ENCODE measurements at regions not wholly inside any gene's neighbourhood (a gene's known extent, or its start where the extent isn't known, plus 50 kb on each side); places are given as distances from the start of the nearest gene placed in this dataset.
"Not testable (repeated sequence)": the region's sequence is repeated elsewhere in the genome, so short reads cannot be mapped to it uniquely, and the experiment has no call there.

DNA sequence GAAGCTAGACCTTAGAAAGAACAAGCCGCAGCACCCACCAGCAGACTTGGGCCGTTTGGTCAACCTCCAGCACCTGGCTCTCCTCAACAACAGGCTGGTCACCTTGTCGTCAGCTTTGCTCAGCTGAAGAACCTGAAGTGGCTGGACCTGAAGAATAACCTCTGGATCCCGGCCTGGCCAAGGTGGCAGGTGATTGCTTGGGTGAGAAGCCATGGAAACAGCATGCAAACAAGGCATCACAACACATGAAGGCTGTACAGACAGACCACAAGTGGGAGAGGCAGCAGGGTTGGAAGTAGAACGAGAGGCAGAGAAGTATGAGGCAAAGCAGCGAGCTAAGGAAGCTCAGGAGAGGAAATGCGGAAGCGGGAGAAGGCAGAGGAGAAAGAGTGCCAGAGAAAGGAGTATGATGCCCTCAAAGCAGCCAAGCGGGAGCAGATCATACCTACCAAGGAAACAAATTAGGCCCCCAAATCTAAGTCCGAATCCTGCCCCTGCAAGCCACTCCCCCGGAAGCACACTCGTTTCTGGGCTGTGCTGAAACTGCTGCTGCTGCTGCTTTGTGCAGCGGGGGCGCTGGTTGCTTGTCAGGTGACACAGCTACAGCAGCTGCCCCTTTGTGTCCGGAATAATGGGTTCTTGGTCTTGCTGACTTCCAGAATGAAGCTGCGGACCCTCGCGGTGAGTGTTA lies 121.6 kb upstream of the LGSN start:
- peak; percentile 74 to 92 for DNase-seq

DNA sequence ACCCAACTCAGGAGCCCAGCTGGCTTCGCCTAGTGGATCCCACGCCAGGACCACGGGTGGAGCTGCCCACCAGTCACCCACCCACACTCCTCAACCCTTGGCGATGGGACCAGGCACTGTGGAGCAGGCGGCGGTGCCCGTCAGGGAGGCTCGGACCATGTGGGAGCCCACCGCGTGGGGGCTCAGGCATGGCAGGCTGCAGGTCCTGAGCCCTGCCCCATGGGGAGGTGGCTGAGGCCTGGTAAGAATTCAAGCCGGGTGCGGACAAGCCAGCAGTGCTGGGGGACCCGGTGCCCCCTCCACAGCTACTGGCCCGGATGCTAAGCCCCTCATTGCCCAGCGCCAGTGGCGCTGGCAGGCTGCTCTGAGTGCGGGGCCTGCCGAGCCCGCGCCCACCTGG lies 123.1 kb upstream of the LGSN start:
- no peak for DNase-seq

DNA sequence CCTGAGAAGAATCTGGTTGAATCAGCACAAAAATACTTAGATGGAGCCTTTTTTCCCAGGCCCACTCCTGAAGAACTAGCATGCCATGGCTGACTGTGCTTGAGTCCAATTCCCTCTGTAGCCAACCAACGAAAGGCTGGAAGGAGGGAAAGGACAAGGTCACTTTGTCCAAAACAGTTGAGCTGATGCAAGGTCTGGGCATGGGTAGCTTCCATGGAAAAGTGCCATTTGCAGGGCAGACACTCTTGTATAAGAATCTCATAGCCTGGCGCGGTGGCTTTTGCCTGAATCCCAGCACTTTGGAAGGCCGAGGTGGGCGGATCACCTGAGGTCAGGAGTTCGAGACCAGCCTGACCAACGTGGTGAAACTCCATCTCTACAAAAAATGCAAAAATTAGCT lies 125.0 kb upstream of the LGSN start:
- DNase-seq, result no peak

DNA sequence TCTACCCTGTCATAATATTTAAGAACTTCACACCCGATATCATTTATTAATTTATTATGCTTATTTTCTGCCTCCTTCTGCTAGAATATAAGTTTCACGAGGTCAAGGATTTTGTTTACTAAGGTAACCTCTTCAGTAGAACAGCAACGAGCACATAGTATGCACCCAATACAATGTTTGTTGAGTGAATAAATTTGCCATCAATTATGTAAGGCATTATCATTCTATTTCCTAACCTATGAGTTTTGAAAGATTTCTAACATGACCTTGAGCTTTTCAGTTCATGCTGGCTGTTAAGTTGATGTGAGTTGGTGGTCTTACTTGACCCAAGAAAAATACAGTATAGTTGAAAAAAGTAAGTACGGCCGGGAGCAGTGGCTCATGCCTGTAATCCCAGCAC lies 125.9 kb upstream of the LOC128125822 start:
- no peak for DNase-seq

DNA sequence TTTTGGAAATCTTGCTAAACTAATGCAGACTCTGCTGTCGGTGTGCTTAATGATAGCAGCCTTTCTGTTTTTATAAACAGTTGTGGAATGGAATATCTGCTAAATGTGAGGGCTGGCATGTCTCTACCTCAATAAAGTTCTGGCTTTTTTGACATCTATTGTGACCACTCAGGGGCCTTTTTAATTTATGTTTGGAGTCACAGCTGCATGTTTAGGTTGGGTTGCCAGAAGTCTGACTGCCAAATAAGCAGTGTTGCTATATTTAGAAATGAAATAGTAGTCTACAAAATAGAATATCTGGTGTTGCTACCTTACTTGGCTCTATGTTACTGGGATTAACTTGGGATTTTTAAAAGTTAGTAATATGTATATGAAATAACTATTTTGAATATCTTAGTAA lies 125.1 kb upstream of the LOC128125822 start:
- no peak for DNase-seq

DNA sequence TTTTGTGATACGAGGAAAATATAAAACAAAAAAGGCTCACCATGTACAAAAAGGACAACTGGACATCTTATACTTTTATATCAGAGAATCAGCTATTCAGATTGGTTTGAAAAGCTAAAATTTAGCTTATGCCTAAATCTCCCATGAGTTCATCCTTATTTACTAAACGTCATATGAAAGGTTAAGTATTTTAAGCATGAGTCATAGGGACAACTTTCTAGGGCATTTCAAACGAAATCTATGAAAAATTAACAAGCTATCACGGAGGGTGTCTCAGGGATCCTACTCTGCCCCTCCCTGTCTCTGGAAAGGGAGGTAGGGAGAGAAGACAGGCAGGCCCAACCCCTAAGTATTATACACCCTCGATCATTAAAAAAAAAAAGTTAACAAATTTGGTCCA lies 124.1 kb upstream of the LOC128125822 start:
- no peak for DNase-seq

DNA sequence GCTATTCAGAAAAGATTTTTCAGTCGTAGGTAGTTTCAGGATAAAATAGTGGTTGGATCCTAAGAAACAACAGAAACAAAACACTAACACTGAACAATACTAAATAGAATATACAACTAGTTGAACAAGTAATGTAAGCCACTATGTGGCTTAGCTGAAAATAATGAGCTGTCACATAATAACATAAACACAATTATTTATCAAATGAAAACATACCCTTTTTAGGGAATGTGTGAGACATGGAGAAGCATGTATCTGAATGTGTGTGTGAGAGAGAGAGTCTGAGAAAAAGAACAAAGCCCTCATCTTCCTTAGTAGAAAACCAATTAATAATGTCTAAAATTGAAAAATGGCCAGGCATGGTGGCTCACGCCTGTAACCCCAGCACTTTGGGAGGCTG lies 122.6 kb upstream of the LOC128125822 start:
- DNase-seq, result no peak

DNA sequence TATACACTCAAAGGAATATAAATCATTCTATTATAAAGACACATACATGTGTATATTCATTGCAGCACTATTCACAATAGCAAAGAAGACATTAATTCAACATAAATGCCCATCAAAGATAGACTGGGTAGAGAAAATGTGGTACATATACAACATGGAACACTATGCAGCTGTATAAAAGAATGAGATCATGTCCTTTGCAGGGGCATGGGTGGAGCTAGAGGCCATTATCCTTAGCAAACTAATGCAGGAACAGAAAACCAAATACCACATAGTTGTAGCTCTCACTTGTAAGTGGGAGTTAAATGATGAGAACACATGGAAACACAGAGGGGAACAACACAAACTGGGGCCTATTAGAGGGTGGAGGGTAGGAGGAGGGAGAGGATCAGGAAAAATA lies 121.0 kb upstream of the LOC128125822 start:
- no peak for DNase-seq

DNA sequence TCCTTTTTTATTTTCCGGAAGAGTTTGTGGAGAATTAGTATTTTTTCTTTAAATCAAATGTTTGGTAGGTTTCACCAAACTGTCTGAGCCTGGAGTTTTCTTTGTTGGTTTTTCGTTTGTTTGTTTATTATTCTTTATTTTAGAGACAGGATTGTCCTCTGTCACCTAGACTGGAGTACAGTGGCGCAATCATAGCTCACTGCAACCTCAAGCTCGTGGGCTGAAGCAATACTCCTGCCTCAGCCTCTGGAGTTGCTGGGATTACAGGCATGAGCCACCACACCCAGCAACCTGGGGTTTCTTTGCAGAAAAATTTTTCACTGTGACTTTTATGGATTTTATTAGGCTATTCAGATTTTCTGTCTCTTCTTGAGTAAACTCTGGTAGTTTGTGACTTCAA lies 120.2 kb upstream of the LOC128125822 start:
- no peak for DNase-seq

DNA sequence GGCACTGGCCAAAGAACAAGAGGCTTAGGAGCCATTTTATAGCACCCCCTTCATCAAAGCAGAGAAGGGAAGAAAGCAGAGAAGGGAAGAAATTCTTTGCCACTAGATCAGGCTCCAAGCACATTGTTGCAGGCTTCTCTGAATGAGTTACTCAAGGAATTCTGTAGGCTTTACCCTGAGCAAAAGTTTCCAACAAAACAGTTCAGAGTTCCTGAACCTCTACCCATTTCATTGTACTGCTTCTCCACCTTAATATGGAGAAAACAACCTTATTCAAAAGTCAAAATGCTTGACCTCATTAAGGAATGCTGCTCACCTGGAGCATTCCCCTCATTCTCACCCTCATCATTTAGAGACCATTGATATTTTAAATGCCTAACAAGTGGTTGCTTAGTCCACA lies 115.5 kb upstream of the LOC128125822 start:
- no peak for DNase-seq

DNA sequence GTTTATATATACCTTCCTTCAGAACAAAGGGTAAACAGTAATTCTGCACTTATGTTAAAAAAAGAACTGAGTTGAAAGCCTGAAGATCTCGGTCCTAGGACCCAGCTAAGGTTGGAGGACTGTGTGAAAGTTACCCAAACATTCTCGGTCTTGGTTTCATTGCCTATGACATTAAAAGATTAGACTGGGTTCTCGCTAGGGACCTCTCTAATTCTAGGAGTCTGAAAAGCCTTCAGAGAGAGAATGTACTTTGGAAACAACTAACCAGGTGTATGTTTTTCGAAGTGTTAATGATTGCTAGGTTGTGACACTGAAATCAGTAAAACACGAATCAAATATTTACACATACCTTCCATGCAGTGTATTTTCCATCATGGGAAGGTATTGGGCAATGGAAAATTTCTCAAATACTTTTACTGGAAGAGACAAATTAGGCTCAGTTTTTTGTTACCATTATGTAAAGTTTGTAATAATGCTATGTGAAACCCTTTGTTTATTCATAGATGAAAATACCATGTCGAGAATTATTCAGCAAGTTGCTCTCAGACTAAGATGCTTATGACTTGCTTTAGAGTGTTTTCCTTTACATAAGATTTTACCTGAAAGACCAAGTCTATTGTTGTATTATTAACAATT lies 113.7 kb upstream of the LOC128125822 start:
- DNase-seq, result no peak

DNA sequence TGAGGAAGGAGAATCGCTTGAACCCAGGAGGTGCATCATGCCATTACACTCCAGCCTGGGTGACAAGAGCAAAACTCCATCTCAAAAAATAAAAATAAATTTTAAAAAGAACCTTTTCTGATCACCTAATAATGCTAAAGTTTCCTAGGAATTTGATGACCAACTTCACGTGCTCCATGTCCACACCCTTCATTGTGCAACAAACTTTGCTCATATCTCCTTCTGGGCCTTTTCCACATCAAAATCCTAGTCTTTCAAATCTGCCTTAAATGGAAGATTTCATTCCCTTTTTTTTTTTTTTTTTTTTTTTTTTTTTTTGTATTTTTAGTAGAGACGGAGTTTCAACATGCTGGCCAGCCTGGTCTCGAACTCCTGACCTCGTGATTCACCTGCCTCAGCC lies 112.5 kb upstream of the LOC128125822 start:
- DNase-seq, result no peak

DNA sequence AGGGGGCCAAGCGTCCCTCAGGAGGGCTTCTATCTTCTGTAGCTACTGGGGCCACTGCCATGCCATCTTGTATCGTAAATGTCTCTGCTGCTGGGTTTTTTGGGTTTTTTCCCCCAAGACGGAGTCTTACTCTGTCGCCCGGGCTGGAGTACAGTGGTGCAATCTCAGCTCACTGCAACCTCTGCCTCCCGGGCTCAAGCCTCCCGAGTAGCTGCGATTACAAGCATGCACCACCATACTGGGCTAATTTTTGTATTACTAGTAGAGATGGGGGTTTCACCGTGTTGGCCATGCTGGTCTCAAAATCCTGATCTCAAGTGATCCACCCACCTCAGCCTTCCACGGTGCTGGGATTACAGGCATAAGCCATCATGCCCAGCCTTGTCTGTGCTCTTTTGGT lies 111.3 kb upstream of the LOC128125822 start:
- no peak for DNase-seq

DNA sequence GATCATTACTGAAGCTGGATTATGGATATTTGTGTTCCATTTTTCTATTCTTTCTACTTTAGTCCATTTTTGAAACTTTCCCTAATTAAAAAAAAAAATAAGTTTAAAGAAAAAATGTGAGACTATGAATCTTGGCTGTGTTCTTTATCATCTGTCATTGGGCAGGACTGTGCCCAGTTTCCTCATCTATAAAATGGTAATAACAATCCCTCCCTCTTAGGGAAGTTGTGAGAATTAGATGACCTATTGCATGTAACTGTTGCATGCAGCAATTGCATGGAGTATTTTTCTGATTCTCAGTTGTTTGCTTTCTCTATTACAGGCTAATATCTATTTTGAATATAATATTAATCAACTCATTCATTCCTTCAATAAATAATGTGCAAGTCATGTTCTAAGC lies 108.2 kb upstream of the LOC128125822 start:
- DNase-seq, result no peak

DNA sequence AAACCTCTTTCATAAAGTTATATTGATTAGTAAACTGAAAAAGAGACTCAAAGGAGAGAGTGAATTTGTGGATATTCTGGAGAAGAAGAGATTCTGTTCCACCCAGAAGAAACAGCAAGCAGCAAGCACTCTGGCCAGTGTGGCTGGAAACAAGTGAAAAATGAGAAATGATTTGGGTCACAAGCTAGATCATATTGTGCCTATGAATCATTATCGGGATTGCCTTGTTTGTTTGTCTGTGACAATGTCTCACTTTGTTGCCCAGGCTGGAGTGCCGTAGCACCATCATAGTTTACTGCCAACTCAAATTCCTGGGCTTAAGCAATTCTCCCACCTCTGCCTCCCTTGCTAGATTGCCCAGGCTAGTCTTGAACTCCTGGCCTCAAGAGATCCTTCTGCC lies 106.5 kb upstream of the LOC128125822 start:
- DNase-seq, result no peak

DNA sequence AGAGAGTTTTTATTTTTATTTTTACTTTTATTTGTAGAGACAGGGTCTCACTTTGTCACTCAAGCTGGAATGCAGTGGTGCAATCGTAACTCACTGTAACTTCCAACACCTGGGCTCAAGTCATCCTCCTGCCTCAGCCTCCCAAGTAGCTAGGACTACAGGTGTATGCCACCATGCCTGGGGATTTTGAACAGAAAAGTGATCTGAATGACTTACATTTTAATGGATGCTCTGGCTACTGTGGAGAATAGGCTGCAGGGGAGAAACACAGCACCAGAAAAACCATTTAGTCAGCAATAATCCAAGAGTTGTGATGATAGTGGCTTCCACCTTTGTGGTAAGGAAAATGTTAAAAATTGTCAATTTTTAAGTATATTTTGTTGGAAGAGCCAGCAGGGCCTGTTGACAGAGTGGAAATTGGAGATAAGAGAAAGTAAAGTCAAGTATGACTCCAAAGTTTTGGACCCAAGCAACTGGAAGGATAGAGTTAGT lies 106.0 kb upstream of the LOC128125822 start:
- no peak for DNase-seq

DNA sequence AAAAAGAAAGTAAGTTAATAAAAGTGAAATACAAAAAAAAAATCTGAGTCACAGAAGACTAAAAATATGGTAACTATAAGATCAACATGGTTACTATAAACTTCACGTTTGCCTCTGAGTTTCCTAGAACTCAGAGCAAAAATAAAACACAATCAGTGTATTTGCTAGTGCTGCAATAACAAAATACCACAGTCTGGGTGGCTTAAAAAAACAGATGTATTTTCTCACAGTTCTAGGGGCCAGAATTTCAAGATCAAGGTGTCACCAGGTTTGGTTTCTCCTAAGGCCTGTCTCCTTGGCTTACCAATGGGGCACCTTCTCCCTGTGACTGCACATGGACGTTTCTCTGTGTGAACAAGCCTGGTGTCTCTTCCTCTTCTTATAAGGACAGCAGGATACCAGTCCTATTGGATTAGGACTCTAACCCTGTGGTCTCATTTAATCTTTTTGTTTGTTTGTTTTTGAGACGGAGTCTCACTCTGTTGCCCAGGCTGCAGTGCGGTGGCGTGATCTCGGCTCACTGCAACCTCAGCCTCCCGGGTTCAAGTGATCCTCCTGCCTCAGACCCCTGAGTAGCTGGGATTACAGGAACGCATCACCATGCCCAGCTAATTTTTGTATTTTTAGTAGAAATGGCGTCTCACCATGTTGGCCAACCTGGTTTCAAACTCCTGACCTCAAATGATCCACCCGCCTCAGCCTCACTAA lies 104.9 kb upstream of the LOC128125822 start:
- no peak for DNase-seq

DNA sequence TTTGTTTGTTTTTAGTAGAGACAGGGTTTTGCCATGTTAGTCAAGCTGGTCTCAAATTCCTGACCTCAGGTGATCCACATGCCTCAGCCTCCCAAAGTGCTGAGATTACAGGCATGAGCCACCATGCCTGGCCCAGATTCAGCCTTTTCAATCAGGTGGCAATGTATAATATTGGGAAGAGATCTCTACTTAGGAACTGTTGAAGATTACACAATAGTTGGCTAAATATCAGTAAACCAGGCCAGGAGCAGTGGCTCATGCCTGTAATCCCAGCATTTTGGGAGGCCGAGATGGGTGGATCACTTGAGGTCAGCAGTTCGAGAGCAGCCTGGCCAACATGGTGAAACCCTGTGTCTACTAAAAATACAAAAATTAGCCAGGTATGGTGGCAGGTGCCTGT lies 101.1 kb upstream of the LOC128125822 start:
- not testable (repeated sequence) for DNase-seq

DNA sequence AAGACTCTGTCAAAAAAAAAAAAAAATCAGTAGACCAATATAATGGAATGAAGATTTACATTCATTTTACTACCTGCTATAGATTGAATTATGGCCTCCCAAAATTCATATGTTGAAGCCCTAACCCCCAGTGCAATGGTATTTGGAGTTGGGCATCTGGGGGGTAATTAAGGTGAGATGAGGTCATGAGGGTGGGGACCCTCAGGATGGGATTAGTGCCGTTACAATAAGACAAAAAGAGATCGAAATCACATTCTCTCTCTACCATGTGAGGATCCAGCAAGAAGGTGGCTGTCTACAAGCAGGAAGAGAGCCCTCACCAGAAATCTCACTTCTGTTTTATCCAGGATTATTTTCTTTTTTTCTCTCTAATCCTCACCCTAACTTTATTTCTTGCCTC lies 100.6 kb upstream of the LOC128125822 start:
- no peak for DNase-seq

DNA sequence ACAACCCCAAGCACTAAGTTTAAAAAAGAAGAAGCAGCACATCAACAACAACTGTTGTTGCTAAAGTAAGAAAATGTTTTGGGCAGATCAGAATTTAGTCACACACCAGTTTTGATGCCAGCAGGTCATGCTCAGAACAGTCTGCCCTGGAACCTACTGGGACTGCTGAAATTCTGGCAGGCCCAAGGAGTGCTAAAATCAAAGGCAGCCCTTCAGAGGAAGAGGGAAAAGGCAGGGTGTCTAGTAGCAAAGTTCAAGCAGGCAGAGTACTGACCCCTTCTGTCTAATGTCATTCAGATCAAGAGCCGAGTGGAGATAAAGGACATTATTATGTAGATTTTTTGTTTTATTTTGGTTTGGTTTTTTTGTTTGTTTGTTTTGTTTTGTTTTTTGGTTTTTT lies 96.6 kb upstream of the LOC128125822 start:
- no peak for DNase-seq

DNA sequence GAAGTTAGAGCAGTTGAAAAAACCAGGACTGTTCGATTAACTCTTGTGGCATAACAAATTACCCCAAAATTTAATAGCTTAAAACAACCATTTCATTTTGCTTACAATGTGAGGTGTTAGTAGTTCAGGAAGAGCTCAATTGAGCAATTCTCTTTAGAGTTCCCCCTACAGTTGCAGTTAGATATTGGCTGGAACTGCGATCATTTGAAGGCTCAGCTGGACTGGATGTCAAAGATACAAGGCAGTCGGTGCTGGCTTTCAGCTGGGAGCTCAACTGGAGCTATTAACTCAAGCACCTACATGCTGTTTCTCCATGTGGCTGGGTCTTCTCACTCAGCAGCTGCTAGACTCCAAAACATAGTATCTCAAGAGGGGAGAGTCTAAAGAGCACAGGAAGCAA lies 96.0 kb upstream of the LOC128125822 start:
- peak; percentile 3 to 24 for DNase-seq

DNA sequence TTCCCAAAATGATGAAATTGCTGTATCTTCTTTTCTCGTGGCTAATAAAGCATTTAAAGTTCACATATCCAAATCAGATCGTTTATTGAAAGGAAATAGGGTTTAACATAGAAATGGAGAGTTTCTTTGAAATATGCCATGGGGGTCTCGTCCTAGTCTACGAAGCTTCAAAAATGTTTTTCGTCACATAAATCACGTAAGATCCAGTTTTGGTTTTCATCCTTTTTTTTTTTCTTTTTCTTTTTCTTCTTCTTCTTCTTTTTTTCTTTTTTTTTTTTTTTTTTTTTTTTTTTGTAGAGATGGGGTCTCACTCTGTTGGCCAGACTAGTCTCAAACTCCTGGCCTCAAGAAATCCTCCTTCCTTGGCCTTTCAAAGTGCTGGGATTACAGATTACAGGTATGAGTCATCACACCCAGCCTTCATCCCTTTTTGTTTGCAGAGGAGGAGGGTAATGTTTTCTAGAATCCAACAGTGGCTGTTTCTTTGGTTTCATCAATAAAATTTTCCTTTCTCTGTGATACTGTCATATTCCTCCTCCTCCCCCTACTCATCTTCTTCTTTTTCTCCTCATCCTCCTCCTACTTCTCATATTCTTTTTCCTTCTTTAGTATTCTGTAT lies 94.7 kb upstream of the LOC128125822 start:
- no peak for DNase-seq

DNA sequence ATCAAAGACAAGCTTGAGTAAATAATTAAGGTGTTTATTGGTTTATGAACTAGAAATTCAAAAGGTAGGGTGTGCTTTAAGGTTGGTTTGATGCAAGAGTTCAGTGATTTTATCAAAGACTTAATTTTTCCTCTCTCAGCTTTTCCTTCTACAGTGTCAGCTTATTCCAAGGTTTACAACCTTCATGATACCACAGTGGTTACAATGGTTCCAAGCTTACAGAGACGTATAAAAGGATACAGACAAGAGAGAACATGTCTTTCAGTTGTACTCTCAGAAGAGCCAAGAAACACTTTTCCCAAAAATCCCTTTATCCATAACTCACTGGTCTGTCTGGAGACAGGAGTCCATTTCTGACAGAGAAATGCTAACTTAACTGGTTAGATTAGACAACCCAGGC lies 93.5 kb upstream of the LOC128125822 start:
- no peak for DNase-seq

DNA sequence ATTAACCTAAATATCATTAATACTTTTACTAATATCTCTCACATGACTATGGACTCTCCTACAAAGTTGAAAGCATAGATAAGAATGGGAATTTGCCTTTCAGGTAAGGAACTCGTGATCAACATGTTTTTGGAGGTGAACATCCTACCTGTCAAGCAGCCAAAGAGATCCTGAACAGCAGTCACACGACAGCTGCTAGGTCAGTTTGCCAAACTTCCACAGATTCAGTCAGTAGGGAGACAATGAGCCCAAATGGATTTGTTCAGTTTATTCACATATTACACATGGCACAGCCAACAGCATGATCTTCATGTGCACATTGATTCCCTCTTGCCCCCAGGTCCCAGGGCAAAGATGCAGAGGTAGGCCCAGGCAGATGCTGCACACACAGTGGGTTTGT lies 86.1 kb upstream of the LOC128125822 start:
- DNase-seq, result no peak

Data from SHP77 (cell line).